Peyer's patch (tissue), 4 donors: ENCODE measurements at regions not wholly inside any gene's neighbourhood (a gene's known extent, or its start where the extent isn't known, plus 50 kb on each side); places are given as distances from the start of the nearest gene placed in this dataset.

ENCODE experiments used
- DNase-seq, 3 donors: peaks; one replicate each; pipeline ENCODE4 v3.0.0-alpha.2; 2017 to 2019
- H3K27ac ChIP-seq, 4 donors: fragments of 200-600 bp; sonication (generic); one replicate each; pipeline ENCODE4 v1.5.1; 2016 to 2019
- H3K27me3 ChIP-seq, 2 donors: fragments of 200-600 bp; sonication (generic); one replicate each; pipeline ENCODE4 v1.5.1; 2019
- H3K36me3 ChIP-seq, 3 donors: fragments of 200-600 bp; sonication (generic); one replicate each; pipeline ENCODE4 v1.5.1; 2016 to 2019
- H3K4me1 ChIP-seq, 4 donors: fragments of 200-600 bp; sonication (generic); one replicate each; pipeline ENCODE4 v1.5.1; 2016 to 2019
- H3K4me3 ChIP-seq, 4 donors: fragments of 200-600 bp; sonication (generic); 1 replicate in 3 of 4; 2 replicates in 1 of 4; pipeline ENCODE4 v1.5.1; 2016 to 2019; ENCODE audit warnings: mild to moderate bottlenecking in 1 of 4
- H3K9me3 ChIP-seq, 4 donors: fragments of 200-600 bp; sonication (generic); one replicate each; pipeline ENCODE4 v1.5.1; 2016 to 2019; ENCODE audit warnings: mild to moderate bottlenecking in 1 of 4
- POLR2A ChIP-seq, 2 donors: fragments of 450-650 bp; IDR thresholded peaks; one replicate each; pipeline ENCODE4 v1.5.1; 2017; ENCODE audit warnings: antibody characterized with exemption in 2 of 2, mild to moderate bottlenecking in 2 of 2, moderate library complexity in 2 of 2
- TF ChIP-seq, protein P1 (sequence below), 6 experiments: fragments of 450-650 bp in 4 of 6; fragments of 200-600 bp in 2 of 6; sonication (generic) in 1 of 6; IDR thresholded peaks; one replicate each; pipeline ENCODE4 v1.5.1; 2017 to 2019; ENCODE audit warnings: antibody characterized with exemption in 6 of 6, mild to moderate bottlenecking in 3 of 6, moderate library complexity in 1 of 6

DNA sequence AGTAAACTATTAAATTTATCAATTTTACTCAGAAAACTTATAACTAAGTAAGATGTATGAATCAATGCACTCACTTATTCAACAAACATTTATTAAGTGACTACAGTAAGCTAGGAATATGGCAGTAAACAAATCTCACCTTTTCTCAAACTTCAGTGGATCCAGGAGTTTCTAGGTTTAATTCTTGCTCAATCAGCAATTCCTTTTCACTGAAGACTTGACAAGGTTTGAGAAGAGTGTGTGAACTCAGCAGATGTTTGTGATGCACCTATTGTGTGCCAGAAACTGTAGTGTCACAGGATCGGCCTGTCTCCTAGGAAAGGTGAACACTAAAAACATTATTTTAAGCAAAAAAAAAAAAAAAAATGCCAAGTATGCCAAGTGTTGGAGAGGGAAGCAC is 167.8 kb downstream of the ALG10 start:
- no peaks in the 10 kb centered on the region for H3K4me1 ChIP-seq
- H3K9me3 ChIP-seq: no peaks in the 10 kb centered on the region
- TF ChIP-seq, protein P1, sequence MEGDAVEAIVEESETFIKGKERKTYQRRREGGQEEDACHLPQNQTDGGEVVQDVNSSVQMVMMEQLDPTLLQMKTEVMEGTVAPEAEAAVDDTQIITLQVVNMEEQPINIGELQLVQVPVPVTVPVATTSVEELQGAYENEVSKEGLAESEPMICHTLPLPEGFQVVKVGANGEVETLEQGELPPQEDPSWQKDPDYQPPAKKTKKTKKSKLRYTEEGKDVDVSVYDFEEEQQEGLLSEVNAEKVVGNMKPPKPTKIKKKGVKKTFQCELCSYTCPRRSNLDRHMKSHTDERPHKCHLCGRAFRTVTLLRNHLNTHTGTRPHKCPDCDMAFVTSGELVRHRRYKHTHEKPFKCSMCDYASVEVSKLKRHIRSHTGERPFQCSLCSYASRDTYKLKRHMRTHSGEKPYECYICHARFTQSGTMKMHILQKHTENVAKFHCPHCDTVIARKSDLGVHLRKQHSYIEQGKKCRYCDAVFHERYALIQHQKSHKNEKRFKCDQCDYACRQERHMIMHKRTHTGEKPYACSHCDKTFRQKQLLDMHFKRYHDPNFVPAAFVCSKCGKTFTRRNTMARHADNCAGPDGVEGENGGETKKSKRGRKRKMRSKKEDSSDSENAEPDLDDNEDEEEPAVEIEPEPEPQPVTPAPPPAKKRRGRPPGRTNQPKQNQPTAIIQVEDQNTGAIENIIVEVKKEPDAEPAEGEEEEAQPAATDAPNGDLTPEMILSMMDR (IDR thresholded peaks at IDR 0.05): no peak
- TF ChIP-seq POLR2A (IDR thresholded peaks at IDR 0.05): no peak
- DNase-seq: no peak
- no peaks in the 10 kb centered on the region for H3K36me3 ChIP-seq
- H3K4me3 ChIP-seq: no peak overlapping the region
- H3K27me3 ChIP-seq: no peaks in the 10 kb centered on the region
- H3K27ac ChIP-seq: no peak overlapping the region

DNA sequence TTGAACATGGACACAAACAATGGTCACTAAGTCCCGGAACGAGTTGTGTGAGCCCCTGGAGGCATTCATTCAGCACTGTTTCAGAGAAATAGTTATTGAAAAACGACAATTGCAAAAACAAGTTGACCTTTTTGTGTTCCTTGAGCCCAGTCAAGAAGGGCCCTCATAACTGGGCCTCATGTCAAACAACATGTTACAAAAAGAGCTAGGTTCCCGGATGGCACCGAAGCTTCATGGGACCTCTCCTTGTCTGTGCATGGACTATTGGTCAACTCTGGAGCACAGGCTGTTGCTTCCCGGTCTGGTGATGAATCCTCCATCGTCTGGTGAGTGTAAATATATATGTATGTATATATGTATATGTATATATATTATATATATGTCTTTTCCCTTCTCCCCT is 176.6 kb downstream of the ALG10 start:
- no peak for DNase-seq
- Histone ChIP-seq H3K4me1 (no peaks in the 10 kb centered on the region), H3K36me3 (no peaks in the 10 kb centered on the region), H3K4me3 (no peak overlapping the region), H3K27ac (no peak overlapping the region), H3K27me3 (no peaks in the 10 kb centered on the region), H3K9me3 (no peaks in the 10 kb centered on the region)
- TF ChIP-seq, protein P1 (IDR thresholded peaks at IDR 0.05): no peak
- TF ChIP-seq POLR2A (IDR thresholded peaks at IDR 0.05): no peak

DNA sequence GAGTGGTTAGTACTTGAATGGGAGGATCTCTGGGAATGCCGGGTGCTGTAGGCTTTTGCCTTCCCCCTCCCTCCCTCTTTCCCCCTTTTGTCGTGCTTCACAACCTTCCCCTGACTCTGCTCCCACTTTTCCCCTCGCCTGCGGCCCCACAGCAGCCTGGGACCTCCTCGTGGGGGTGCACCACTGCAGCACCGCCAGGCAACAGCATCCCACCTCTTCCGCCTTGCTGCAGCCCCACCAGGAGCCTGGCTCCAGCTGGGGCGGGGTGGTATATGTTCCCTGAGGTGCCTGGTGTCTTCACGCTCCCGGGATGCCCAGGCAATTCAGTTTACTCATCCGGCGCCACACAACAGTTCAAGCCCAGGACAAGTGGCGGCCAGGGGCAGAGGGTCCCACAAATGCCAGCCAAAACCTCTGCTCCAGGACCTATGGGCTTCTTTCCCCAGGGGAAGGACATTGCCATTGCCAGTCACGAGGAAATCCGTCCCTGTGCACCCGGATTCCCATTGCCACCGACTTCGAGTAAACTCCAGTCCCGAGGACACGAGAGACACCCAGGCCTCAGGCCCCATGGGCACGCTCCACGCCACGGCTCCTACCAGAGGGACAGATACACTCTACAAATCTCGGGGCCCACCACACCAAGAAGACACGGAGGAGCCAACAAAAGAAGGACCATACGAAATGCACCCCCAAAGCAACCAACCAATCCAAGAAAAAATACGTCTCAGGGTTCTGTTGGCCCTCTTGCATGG is 181.7 kb downstream of the ALG10 start:
- TF ChIP-seq POLR2A (IDR thresholded peaks at IDR 0.05): no peak
- TF ChIP-seq, protein P1 (IDR thresholded peaks at IDR 0.05): no peak
- Histone ChIP-seq H3K4me3 (no peak overlapping the region), H3K36me3 (no peaks in the 10 kb centered on the region), H3K27ac (no peak overlapping the region), H3K4me1 (no peaks in the 10 kb centered on the region), H3K27me3 (no peaks in the 10 kb centered on the region), H3K9me3 (peaks cover 0 to 5% (median 0%) of the 10 kb centered on the region in 4 donors)
- DNase-seq: no peak

DNA sequence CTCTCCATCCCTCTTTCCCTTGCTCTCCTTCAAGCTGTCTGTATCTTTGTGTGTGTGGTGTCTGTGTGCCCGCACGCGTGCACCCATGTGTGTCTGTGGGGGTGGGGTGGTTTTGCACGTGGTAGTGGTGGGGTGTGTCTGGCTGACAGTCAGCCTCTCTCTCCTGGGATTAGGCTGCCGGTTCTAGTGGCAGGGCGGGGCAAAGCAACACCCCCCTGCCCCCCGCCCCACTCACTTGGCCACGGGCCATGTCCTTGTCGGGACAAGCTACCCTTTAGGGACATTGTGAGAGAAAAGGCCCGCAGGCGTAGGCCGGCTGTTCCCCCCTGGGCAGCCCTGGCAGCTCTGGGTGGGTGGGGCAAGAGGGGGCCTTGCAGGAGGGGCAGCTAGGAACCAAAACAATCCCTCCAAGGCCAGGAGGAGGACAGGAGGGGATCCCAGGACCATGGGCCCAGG is 182.6 kb downstream of the ALG10 start:
- Histone ChIP-seq H3K4me1 (no peaks in the 10 kb centered on the region), H3K27ac (no peak overlapping the region), H3K9me3 (peaks cover 0 to 5% (median 0%) of the 10 kb centered on the region in 4 donors), H3K27me3 (no peaks in the 10 kb centered on the region), H3K4me3 (no peak overlapping the region), H3K36me3 (no peaks in the 10 kb centered on the region)
- no peak for TF ChIP-seq POLR2A (IDR thresholded peaks at IDR 0.05)
- TF ChIP-seq, protein P1 (IDR thresholded peaks at IDR 0.05): no peak
- DNase-seq: no peak

DNA sequence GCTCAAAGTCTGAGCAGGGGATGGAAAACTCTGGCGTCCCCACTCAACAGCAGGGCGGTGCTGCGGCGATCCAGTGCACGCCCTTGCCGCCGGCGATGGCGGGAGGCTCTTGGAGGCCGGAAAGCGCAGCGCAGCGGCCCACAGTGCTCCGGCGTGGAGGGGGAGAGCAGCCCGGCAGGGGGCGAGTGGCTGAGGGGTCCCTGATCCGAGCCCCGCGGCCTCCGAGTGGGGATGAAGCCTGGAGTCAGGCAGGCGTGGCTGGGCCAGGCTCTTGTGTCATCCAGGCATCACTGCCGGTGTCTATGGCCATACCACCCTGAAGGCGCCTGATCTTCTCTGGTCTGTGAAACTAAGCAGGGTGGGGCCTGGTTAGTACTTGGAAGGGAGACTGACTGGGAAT is 183.1 kb downstream of the ALG10 start:
- no peak for TF ChIP-seq POLR2A (IDR thresholded peaks at IDR 0.05)
- TF ChIP-seq, protein P1 (IDR thresholded peaks at IDR 0.05): no peak
- no peaks in the 10 kb centered on the region for H3K36me3 ChIP-seq
- no peaks in the 10 kb centered on the region for H3K4me1 ChIP-seq
- no peak overlapping the region for H3K27ac ChIP-seq
- H3K9me3 ChIP-seq: peaks cover 0 to 5% (median 0%) of the 10 kb centered on the region in 4 donors
- H3K4me3 ChIP-seq: no peak overlapping the region
- H3K27me3 ChIP-seq: no peaks in the 10 kb centered on the region
- no peak for DNase-seq
